Brain microvascular endothelial cell (primary cell): ENCODE measurements at regions not wholly inside any gene's neighbourhood (a gene's known extent, or its start where the extent isn't known, plus 50 kb on each side); places are given as distances from the start of the nearest gene placed in this dataset.

Experiments
- DNase-seq: peaks from one replicate; pipeline ENCODE4 v3.0.0-alpha.2; 2020
- H3K27ac ChIP-seq: fragments of 250-450 bp; sonication (Bioruptor Pico); 2 replicates; pipeline ENCODE4 v1.5.1; 2020; ENCODE audit warnings: mild to moderate bottlenecking, moderate library complexity
- H3K27me3 ChIP-seq: fragments of 250-450 bp; sonication (Bioruptor Pico); replicated peaks from 2 replicates; pipeline ENCODE4 v1.5.1; 2020; ENCODE audit warnings: mild to moderate bottlenecking
- H3K36me3 ChIP-seq: fragments of 250-450 bp; sonication (Bioruptor Pico); replicated peaks from 2 replicates; pipeline ENCODE4 v1.5.1; 2020; ENCODE audit warnings: mild to moderate bottlenecking
- H3K4me3 ChIP-seq: 2 replicates; pipeline ENCODE4 v1.5.1; 2011; ENCODE audit warnings: low read depth, mild to moderate bottlenecking, control low read depth, low read length, moderate library complexity
- CTCF ChIP-seq: IDR thresholded peaks from 2 replicates; pipeline ENCODE4 v1.5.1; 2011; ENCODE audit warnings: low read depth, mild to moderate bottlenecking, moderate library complexity, low read length, control low read depth, inconsistent platforms; ENCODE audit errors: missing control alignments
- in situ Hi-C: cut with HindIII; loops from 2 replicates; pipeline ENCODE4 v1.10.0; 2017; ENCODE audit warnings: low sequenced_read_pairs, low pct_ligation_motif_present

GRCh38 chr5:172525996-172526360 lies 71.7 kb upstream of the SH3PXD2B start:
- no peak for DNase-seq
- Histone ChIP-seq H3K27me3 (peaks cover 2% of the 10 kb centered on the region), H3K27ac (no peak overlapping the region), H3K36me3 (no peaks in the 10 kb centered on the region), H3K4me3 (no peak overlapping the region)
- in situ Hi-C loops, result no loop called here
- no peak for TF ChIP-seq CTCF

- Histone ChIP-seq H3K27me3 (peaks cover 2% of the 10 kb centered on the region), H3K27ac (no peak overlapping the region), H3K4me3 (no peak overlapping the region), H3K36me3 (no peaks in the 10 kb centered on the region)
- TF ChIP-seq CTCF, result no peak
- DNase-seq, result no peak
- in situ Hi-C loops, result no loop called here
Measured at GRCh38 chr5:172525307-172525995, 71.1 kb upstream of the SH3PXD2B start.

- no peaks in the 10 kb centered on the region for H3K36me3 ChIP-seq
- H3K27me3 ChIP-seq, result no peaks in the 10 kb centered on the region
- H3K4me3 ChIP-seq, result no peak overlapping the region
- DNase-seq, result no peak
- in situ Hi-C loops, result no loop called here
- TF ChIP-seq CTCF, result no peak
- no peak overlapping the region for H3K27ac ChIP-seq
Measured at GRCh38 chr5:172524573-172525021, 70.3 kb upstream of the SH3PXD2B start.

GRCh38 chr5:172523146-172523745 lies 68.9 kb upstream of the SH3PXD2B start:
- in situ Hi-C loops, result no loop called here
- TF ChIP-seq CTCF, result no peak
- no peaks in the 10 kb centered on the region for H3K27me3 ChIP-seq

GRCh38 chr5:172521338-172521932 lies 67.1 kb upstream of the SH3PXD2B start:
- in situ Hi-C loops, result no loop called here
- no peak overlapping the region for H3K27ac ChIP-seq
- H3K4me3 ChIP-seq, result no peak overlapping the region
- no peak for TF ChIP-seq CTCF
- DNase-seq, result no peak
- peaks cover 2% of the 10 kb centered on the region for H3K27me3 ChIP-seq
- no peaks in the 10 kb centered on the region for H3K36me3 ChIP-seq

More at GRCh38 chr5:172523146-172523745, 68.9 kb upstream of the SH3PXD2B start:
- no peaks in the 10 kb centered on the region for H3K36me3 ChIP-seq
- H3K4me3 ChIP-seq, result no peak overlapping the region
- no peak overlapping the region for H3K27ac ChIP-seq
- no peak for DNase-seq
